ENCODE measurements at regions not wholly inside any gene's neighbourhood (a gene's known extent, or its start where the extent isn't known, plus 50 kb on each side); places are given as distances from the start of the nearest gene placed in this dataset.
A peak's percentile ranks its signal among the peaks of the same experiment; 100 is the strongest.
"Not testable (repeated sequence)": the region's sequence is repeated elsewhere in the genome, so short reads cannot be mapped to it uniquely, and the experiment has no call there.

DNA sequence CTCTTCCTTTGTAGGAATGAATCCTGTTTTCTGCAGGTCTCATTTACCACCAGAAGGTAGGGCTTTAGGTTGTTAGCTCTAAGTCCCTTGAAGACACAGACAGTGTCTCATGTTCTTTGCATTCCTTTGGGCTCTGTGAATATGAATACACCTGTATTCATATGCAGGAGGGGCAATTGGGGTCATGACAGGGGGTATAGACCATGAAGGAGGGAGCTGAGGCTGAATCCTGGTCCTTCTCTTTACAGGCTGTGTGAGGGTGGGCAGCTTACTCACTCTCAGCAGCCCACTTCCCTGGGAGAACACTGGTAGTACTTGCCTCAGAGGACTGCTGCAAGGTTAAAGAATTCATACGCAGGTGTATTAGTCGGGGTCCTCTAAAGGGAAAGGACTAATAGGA is 267.2 kb upstream of the MGMT start:
- no peak for DNase-seq

DNA sequence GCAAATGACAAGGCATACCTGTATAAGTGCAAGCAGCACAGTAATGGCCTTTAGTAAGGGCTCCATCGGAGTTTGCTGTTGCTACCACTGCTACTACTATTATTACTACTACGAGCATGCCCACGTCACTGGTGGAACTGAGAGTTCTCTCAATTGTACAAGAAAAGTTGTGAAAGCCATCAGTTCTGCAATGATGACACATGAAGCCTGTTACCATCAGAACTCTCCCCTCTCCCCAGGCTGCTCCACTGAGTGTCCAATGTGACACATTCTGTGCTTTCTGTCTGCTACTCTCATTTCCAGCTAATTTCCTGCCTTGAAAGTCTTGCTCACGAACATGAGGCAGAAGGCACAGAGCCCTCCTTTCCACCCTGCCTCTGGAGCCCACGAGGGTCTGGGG is 263.2 kb upstream of the MGMT start:
- DNase-seq, result no peak

DNA sequence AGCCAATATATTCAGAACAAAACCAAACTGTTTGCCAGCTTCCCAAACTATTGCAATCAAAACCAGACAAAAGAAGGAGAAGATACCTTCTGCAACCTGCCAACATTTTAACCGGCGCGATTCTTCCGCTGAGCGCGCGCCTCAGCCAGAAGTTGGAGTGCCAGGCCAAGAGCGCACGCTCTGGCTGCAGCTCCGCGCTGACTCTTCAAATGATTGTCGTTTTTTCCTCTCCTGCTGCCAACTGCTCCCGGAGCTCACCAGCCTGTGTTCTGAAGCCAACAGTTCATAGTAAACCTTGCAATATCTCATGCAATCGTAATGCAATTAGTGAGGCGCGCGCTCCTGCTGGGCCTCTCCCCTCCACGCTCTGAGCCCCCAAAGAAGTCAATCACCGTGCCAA is 259.7 kb upstream of the MGMT start:
- no peak for DNase-seq

DNA sequence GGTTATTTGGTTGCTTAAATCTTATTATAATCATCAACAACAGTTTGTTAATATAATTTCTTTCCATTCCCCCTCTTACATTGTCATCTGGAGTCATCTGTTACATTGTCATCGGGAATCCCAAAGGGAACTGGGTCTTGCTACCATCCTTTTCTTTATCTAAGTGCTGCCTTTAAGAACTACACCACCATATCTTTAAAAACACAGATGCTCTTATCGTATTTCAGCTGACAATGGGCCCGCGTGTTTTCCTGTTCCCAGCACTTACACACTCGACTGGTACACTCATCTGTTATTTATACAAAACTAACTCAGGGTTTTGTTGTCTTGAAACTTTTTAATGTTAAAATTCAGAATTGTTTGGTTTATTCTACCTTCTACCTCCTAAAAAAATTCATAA is 256.2 kb upstream of the MGMT start:
- no peak for DNase-seq

DNA sequence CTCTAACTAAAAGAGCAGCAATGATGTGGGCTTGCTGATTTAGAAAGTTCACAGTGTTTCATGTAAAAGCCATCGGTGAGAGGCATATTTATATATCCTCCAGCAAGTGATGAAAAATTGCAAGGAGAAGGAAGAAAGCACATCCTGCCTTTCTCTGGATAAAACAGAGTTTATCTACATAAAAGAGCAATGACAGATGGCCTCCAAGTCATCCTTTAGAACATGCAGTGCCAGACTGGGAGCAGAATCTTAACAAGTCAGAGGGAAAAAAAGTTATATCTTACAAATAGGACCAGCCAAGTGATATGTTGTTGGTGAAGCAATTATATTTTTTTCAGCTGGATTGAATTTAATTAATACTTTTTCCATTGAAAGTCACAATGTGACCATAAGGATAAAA is 253.8 kb upstream of the MGMT start:
- no peak for DNase-seq

DNA sequence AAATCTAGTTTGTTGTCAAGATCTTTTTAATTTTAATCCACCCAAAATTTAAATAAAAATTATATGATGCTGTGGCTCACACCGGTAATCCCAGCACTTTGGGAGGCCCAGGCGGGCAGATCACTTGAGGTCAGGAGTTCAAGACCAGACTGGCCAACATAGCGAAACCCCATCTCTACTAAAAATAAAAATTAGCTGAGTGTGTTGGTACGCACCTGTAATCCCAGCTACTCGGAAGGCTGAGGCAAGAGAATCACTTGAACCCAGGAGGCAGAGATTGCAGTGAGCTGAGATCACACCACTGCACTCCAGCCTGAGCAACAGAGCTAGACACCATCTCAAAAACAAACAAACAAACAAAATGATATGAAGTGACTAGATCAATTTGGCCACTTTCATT is 253.0 kb upstream of the MGMT start:
- not testable (repeated sequence) for DNase-seq

DNA sequence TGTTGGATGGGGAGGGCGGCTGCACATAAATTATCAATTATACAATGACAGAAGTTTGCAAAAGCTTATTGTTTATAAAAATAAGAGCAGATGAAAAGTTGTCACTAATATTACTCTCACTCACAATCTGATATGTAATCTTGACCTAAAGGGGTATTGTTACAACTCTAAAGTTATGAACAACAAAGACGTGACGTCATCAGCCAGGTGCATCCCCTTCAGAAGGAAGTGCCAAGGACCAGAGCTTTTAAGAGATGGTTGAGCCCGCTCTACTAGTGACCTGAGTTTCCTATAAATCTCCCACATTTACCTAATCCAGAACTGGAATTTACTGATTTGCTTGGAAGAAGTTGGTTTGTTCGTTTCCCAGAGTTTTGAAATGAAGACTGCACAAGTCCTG is 247.7 kb upstream of the MGMT start:
- DNase-seq, result no peak

DNA sequence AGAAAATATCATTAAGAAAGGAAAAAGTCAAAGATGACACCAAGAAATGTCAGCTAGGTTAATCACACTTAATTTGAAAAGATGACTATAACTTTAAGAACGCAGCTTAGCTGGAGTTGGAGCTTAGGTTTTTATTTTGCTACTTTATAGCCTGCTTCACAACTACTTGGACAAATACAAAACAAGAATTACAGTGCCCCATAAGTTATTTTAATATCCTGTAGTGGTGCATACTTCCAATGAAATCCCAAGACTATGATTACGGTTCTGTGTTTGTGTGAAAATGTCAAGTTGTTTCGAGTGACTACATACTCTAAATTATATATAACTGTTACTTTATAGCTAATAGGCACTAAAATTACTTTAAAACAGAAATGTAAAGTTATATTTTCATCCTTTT is 244.6 kb upstream of the MGMT start:
- no peak for DNase-seq

DNA sequence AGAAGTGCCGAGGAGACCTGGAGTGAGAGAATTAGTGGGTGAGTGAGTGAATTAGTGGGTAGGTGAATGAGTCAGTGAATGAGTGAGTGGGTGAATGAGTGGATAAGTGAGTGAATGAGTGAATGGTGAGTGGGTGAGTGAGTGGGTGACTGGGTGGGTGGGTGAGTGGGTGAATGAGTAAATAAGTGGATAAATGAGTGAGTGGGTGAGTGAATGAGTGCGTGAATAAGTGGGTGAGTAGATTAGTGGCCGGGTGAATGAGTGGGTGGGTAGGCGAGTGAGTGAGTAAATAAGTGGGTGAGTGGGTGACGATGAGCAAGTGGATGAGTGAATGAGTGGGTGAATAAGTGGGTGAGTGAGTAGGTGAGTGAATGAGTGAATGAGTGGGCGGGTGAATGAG is 243.7 kb upstream of the MGMT start:
- DNase-seq, result no peak

DNA sequence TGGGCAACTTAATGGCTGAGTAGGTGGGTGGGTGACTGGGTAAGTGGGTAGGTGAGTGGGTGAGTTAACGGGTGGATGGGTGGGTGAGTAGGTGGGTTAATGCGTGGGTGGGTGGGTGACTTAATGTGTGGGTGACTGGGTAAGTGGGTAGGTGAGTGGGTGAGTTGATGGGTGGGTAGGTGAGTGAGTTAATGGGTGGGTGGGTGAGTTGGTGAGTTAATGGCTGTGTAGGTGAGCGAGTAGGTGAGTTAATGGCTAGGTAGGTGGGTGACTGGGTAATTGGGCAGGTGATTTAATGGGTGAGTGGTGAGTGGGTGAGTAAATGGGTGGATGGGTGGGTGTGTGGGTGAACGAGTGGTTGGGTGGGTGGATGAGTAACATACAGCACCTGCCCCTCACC is 243.0 kb upstream of the MGMT start:
- no peak for DNase-seq

DNA sequence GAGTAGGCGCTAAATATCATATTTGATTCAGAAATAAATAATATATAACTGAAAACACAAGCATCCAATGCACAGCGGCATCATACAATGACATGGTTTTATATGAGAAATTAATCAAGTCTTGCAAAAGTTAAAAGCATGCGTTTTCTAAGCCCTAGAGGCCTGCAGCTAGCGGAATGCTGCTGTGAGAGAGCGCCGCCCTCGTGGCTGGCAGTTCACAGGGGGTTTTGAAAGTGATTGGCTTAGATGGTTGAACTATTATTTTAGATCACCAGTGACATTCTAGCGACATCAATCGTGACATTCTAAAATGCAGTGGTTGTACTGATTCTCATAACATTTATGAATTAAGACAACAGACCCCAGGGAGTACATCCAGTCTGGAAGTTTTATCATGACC is 235.2 kb upstream of the MGMT start:
- DNase-seq, result peak; percentile 4

DNA sequence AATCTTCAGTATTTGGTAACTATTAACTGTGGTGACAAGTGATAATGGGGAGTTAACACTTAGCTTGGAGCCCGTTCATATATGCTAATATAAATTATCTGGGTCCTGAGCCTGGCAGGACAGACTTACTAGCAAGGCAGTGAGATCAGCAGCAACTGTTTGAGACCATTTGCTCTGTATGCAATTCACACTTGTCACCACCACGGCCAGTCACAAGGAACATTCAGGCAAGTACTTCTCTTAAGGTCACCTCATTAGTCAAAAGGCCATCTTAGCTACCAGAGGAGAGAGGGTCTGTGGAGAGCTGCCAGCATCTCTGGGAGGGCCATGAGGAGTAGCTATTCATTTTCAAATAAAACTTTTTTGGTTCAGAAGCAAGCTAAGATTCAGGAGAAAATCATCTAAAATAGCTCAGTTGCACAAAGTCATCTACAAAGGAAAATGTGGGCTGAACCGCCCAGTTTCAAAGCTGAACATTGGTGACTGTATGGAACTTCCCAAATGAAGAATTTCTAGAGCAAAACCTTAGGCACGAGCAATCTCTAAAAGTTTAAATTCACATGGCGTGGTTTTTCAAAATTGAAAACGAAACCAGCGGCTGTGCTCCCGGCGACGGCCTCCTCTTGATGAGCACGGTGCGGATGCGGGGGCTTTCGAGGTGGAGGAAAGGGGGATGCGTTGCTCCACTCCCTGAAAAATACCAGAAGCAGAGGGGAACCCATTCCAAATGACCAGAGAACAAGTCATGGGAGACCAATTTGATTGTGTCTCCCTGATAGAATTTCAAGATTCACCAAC is 233.5 kb upstream of the MGMT start:
- no peak for DNase-seq

DNA sequence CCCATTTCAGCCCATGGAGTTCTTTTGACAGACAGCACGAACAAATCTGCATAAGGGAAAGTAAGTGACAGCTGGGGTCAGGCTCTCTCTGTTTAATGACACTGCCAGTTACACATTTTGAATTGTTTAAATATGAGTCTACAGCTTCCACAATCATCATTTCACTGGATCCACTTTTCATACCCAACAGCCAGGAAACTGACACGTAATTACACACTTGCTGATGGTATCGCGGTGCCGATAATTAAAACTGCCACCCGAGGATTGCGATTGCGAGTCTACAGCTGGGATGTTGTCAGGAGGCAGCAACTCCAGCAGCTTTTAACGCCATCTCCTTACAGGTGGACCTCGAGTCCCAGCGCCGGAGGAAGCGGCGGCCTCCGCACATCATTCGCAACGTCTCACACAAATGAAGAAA is 230.8 kb upstream of the MGMT start:
- DNase-seq, result no peak

DNA sequence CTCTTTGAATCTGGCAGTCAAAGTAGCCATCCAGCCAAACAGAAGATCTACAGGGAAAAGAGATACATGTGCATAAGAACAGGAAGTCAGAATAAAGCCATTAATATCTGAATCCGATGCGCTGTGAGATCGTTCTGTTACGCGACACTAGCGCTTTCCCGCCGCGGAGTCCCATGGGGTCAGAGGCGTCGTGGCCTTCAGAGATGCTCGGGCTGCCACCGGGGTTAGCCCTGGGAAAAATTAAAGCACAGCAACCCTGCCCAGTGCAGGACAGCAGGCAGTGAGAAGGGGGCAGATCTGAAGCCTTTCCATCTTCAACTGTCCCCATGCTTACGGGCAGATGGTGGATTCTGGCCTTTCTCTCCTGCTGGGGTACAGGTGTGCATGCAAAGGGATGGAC is 225.6 kb upstream of the MGMT start:
- no peak for DNase-seq

DNA sequence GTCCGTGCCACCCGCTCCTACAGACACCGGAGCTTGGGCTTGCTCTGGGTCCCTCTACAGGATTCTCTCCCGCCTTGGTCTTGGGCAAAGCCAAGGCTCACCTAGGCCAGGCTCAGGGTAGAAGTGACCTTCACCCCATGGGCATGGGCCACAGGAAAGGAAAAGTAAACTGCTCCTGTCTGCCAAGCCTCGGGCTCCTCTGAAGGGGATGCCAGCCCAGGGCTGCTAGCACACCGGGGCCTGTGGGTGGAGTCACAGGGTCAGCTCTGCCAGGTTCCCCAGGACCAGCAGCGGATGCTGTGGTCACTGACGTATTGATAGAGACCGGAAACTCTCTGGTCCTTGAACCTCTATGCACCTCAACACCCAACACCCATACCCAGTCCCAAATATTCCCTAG is 222.7 kb upstream of the MGMT start:
- no peak for DNase-seq

DNA sequence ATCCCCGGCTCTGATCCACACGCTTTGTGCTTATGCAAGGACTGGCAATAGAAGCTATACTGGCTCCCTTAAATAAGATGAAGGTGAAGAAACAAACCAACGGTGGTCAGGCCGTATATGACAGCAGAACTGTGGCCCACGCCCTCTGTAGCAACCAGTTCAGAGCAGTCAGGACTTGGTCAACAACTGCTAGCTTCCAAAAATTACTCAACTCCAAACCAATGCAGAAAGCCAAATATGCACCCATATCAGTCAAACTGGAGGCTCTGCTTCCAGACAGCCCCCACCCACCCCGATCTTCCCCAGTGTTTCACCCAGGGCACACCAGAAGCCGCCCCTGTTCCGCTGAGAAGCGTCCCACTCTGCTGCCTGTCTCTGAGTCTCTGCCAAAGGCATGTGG is 222.3 kb upstream of the MGMT start:
- no peak for DNase-seq

DNA sequence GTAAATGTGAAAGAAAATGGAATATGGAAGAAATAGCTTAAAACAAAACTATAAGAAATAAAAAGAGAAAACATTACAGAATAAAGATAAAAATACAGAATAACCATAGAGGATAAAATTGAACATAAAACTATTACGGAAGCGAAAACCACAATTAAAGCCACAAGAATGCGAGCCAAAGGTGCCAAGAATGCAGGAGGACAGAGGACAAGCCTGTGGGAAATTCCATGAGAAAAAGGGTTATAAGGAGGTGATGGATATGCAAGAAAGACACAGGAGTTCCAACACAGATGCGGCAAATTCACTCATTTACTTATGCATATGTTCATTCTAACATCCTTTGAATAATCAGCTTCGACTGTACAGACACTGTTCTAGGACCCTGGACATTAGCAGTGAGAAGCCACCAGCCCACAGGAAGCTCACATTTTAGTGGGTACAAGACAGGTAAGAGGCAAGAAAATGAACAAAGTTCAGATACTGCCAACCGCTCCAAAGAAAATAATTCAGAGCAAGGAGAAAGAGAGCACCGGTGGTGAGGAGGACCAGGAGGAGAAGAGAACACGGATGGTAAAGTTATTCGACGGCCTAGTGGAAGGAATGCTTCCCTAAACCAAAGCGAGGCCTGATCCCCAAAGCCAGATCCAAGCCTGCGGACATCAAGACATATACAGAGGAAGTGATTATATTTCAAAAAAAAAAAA is 213.7 kb upstream of the MGMT start:
- no peak for DNase-seq

DNA sequence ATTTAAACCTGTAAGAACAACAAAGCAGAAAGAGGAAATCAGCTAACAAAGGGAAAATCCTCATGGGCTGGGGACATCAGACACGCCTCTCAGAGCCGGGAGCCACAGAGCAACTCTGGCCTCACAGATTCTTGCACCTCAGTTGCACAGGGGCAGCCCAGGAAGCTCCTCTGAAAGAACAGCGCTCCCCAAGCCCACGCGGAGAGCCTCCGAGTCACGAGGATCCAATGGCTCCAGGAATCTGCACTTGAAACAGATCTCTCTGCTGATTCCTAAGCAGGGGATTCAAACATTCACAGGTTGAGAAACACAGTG is 213.2 kb upstream of the MGMT start:
- no peak for DNase-seq

DNA sequence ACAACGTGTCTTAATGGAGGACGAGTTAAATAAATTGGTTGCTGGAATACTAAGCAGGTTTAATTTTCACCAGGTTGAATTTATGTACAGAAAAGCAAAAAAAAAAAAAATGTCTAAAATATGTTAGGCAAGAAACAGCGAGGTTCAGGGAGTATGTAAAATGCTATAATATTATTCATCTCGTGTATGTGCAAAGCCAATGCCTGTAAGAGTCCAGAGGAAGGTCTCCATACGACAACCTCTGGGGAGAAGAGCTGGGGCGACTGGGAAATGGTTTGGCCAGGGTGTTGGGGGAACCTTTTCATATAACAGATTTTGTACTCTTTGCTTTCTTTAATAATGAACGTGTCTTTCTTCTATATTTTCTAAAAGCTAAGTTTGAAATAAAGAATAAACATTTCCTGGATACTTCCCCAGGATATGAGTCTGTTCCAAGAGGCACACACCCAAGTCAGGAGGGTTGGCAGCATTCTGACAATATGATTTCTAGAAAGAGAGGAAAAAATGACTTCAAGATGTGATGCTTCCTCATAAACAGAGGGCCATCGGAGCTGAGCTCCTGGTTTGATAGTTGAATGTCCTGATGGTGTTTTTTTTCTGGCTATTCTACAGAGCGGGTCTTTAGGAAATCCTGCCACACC is 208.6 kb upstream of the MGMT start:
- DNase-seq, result no peak

DNA sequence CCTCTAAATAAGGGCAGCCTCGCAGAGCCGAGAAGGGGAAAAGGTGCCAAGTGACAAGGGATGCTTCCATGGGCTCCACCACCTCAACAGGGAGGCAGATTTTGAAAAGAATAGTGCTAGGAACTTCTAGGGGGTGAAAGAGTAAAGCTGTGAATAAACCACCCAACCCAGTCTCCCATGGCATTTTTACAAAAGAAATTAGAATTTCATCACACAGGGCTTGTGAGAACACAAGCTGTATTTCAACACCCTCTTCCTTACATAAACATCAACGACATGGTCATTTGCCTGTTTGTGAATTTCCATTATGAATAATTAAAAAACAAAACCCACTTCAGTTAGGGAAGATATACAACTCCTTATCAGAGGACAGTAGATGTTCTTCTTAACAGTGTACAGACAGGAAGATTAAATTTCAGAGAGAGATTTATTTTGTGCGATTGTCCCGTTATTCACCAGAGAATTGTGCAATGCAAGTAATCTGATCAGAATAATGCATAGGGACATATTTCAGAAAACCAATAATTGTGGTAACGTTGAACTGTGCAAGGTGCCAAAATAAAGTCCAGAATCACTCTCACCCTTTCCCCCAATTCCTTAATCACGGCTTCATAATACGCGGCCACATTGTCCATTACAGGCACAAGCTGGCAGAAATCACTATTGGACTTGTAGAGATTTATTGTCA is 207.8 kb upstream of the MGMT start:
- no peak for DNase-seq

DNA sequence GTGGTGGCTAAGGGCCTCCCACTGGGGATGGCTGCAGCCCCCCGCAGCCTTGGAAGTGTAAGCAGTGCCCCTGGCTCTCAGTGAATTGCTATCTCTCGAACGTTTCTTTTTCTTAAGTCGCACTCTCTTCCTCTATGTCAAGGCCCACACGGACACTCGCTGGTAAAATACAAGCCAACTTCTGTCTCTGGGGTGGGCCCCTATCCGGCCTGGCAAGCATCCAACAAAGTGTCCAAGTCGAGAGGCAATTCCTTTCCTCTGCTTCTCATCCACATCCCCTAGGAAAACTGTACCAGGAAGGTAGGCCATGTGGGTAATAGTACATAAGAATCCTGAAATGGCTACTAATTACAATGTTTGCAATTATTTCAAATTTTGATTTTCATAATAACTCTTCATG is 194.9 kb upstream of the MGMT start:
- no peak for DNase-seq

DNA sequence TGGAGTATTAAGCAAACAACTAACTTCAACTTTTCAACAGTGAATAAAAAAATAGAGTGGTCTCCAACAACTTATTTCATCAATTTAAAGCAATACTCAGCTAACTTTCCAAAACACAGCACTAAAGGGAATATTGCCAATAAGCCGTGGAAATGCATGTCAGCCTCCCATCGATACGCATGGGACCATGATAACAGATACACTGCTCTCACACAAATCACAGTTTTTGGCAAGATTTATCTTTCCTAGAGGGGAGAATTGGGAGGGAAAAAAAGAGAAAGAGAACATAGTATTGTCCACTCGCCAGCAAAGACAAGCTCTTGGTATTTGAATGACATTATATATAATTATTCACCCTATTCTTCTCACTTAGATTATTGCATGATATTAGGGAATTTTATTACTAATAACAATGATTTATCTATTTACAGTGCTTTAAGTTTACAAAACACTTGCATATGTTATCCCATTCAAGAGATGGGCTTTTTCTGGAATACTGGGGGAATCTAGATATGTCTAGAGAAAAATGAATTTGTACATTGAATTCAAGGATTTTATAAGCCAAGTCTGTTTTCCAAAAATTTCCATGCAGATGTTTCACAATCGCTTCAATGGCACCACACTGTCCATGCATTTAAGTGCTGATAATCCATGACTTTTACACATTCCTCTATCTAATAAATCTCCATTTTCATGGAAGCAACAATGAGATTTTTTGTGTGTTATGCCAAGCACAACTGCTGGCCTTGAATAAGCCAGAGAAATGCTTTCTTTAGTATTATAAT is 194.0 kb upstream of the MGMT start:
- no peak for DNase-seq

DNA sequence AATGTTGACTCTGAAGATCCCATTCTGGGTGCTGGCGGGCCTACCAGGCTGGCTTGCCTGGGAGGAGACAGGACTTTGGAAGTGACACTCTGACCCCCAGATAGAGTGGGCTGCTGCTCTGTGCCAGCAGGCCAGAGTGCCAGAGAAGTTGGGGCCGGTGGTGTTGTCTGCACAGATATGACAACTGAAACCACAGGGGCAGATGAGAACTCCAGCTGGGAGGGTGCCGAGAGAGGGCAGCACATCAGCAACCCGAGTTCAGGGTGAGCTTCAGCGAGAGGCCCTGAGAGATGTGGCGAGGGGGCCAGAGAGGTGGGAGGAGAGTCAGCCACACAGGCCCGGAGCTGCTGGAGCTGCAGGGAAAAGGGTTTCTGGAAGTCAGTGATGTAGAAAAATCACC is 193.2 kb upstream of the MGMT start:
- DNase-seq, result no peak

Data from DMS53 (cell line).